ENCODE measurements at regions not wholly inside any gene's neighbourhood (a gene's known extent, or its start where the extent isn't known, plus 50 kb on each side); places are given as distances from the start of the nearest gene placed in this dataset.

GRCh38 chr4:34200535-34200934 lies 2043.8 kb downstream of the ARAP2 start:
- BruUV-seq (replicated peaks) = no TSS peak
- Mint-ChIP-seq H3K4me1 (ENCODE audit: insufficient read depth, unreplicated experiment) (no peaks in the 10 kb centered on the region), H3K36me3 (ENCODE audit: insufficient read depth, unreplicated experiment) (no peaks in the 10 kb centered on the region), H3K9me3 (ENCODE audit: unreplicated experiment) (peaks cover 14% of the 10 kb centered on the region), H3K4me3 (ENCODE audit: unreplicated experiment) (no peak overlapping the region), H3K27me3 (ENCODE audit: insufficient read depth, unreplicated experiment) (no peaks in the 10 kb centered on the region), H3K27ac (ENCODE audit: low read depth, unreplicated experiment) (no peak overlapping the region)
- CTCF ChIA-PET = interaction anchor here (0.6 kb wide), 1 partner anchor 22 kb away, joined by 3 read pairs; no protein-coding TSS in a partner anchor
- POLR2A ChIA-PET = no interaction called here
- DNase-seq (ENCODE audit: unreplicated experiment) = no peak
- no peak for TF ChIP-seq CTCF (IDR thresholded peaks at IDR 0.05; ENCODE audit: unreplicated experiment)
- intact Hi-C loops (cut with micrococcal nuclease) = no loop called here

GRCh38 chr4:34202154-34202553 lies 2042.2 kb downstream of the ARAP2 start:
- no TSS peak for BruUV-seq (replicated peaks)
- no peak for DNase-seq (ENCODE audit: unreplicated experiment)
- Mint-ChIP-seq H3K36me3 (ENCODE audit: insufficient read depth, unreplicated experiment) (no peaks in the 10 kb centered on the region), H3K9me3 (ENCODE audit: unreplicated experiment) (peaks cover 23% of the 10 kb centered on the region), H3K27me3 (ENCODE audit: insufficient read depth, unreplicated experiment) (no peaks in the 10 kb centered on the region), H3K4me3 (ENCODE audit: unreplicated experiment) (no peak overlapping the region), H3K4me1 (ENCODE audit: insufficient read depth, unreplicated experiment) (no peaks in the 10 kb centered on the region), H3K27ac (ENCODE audit: low read depth, unreplicated experiment) (no peak overlapping the region)
- intact Hi-C loops (cut with micrococcal nuclease) = no loop called here
- ChIA-PET CTCF (interaction anchor here (0.6 kb wide), 1 partner anchor 524 kb away, joined by 3 read pairs; no protein-coding TSS in a partner anchor), POLR2A (interaction anchor here (1.1 kb wide), 1 partner anchor 152 kb away, joined by 3 read pairs; no protein-coding TSS in a partner anchor)
- TF ChIP-seq CTCF (IDR thresholded peaks at IDR 0.05; ENCODE audit: unreplicated experiment) = no peak

GRCh38 chr4:34220601-34221000 lies 2023.7 kb downstream of the ARAP2 start:
- Mint-ChIP-seq H3K9me3 (ENCODE audit: unreplicated experiment) (no peaks in the 10 kb centered on the region), H3K27ac (ENCODE audit: low read depth, unreplicated experiment) (no peak overlapping the region), H3K27me3 (ENCODE audit: insufficient read depth, unreplicated experiment) (no peaks in the 10 kb centered on the region), H3K4me1 (ENCODE audit: insufficient read depth, unreplicated experiment) (no peaks in the 10 kb centered on the region), H3K4me3 (ENCODE audit: unreplicated experiment) (no peak overlapping the region), H3K36me3 (ENCODE audit: insufficient read depth, unreplicated experiment) (no peaks in the 10 kb centered on the region)
- no peak for DNase-seq (ENCODE audit: unreplicated experiment)
- intact Hi-C loops (cut with micrococcal nuclease) = no loop called here
- no peak for TF ChIP-seq CTCF (IDR thresholded peaks at IDR 0.05; ENCODE audit: unreplicated experiment)
- ChIA-PET POLR2A (interaction anchor here (0.7 kb wide), 1 partner anchor 441 kb away, joined by 3 read pairs; no protein-coding TSS in a partner anchor), CTCF (interaction anchor here (0.6 kb wide), 1 partner anchor 130 kb away, joined by 5 read pairs; no protein-coding TSS in a partner anchor)
- BruUV-seq (replicated peaks) = no TSS peak

GRCh38 chr4:34221986-34222385 lies 2022.3 kb downstream of the ARAP2 start:
- Mint-ChIP-seq H3K27me3 (ENCODE audit: insufficient read depth, unreplicated experiment) (no peaks in the 10 kb centered on the region), H3K4me1 (ENCODE audit: insufficient read depth, unreplicated experiment) (no peaks in the 10 kb centered on the region), H3K27ac (ENCODE audit: low read depth, unreplicated experiment) (no peak overlapping the region), H3K4me3 (ENCODE audit: unreplicated experiment) (no peak overlapping the region), H3K36me3 (ENCODE audit: insufficient read depth, unreplicated experiment) (no peaks in the 10 kb centered on the region), H3K9me3 (ENCODE audit: unreplicated experiment) (no peaks in the 10 kb centered on the region)
- intact Hi-C loops (cut with micrococcal nuclease) = no loop called here
- ChIA-PET POLR2A (no interaction called here), CTCF (interaction anchor here (0.6 kb wide), 1 partner anchor 741 kb away, joined by 4 read pairs; no protein-coding TSS in a partner anchor)
- no peak for TF ChIP-seq CTCF (IDR thresholded peaks at IDR 0.05; ENCODE audit: unreplicated experiment)
- no TSS peak for BruUV-seq (replicated peaks)
- no peak for DNase-seq (ENCODE audit: unreplicated experiment)

All from MCF 10A (cell line).